Activated CD8-positive, alpha-beta T cell treated with anti-CD3 and anti-CD28 coated beads, Interleukin-2, amount 10 ng/mL, durations not matched to agents 7 days and 5 days (primary cell): ENCODE measurements at regions not wholly inside any gene's neighbourhood (a gene's known extent, or its start where the extent isn't known, plus 50 kb on each side); places are given as distances from the start of the nearest gene placed in this dataset.
"Not testable (repeated sequence)": the region's sequence is repeated elsewhere in the genome, so short reads cannot be mapped to it uniquely, and the experiment has no call there.

Experiments
- ATAC-seq: fragments of 150-1000 bp; cut with Tn5 transposase; one replicate; pipeline ENCODE4 v1.10.0; 2021; ENCODE audit warnings: moderate library complexity
- CTCF ChIA-PET: fragments of 350-600 bp; sonication (Branson Sonifier 250); formaldehyde crosslinking; loops from one replicate; lab custom pipeline; 2021; ENCODE audit warnings: antibody characterized with exemption; lab: Charles Lee
- POLR2A ChIA-PET: fragments of 350-600 bp; sonication (Branson Sonifier 250); formaldehyde crosslinking; loops from one replicate; lab custom pipeline; 2021; ENCODE audit warnings: antibody characterized with exemption; lab: Charles Lee
- DNase-seq: peaks from one replicate; pipeline ENCODE4 v3.0.0-alpha.2; 2020
- H3K27ac Mint-ChIP-seq: one replicate; pipeline ENCODE4 v1.8.0; 2021; ENCODE audit warnings: mild to moderate bottlenecking, mixed read lengths
- H3K27me3 Mint-ChIP-seq: one replicate; pipeline ENCODE4 v1.8.0; 2021; ENCODE audit warnings: low read depth, mixed read lengths
- H3K36me3 Mint-ChIP-seq: one replicate; pipeline ENCODE4 v1.8.0; 2021; ENCODE audit warnings: low read depth, mixed read lengths
- H3K4me1 Mint-ChIP-seq: one replicate; pipeline ENCODE4 v1.8.0; 2021; ENCODE audit warnings: low read depth, mixed read lengths
- H3K4me3 Mint-ChIP-seq: one replicate; pipeline ENCODE4 v1.8.0; 2021; ENCODE audit warnings: mild to moderate bottlenecking, mixed read lengths
- H3K9me3 Mint-ChIP-seq: one replicate; pipeline ENCODE4 v1.8.0; 2022; ENCODE audit warnings: mixed read lengths; ENCODE audit not compliant: insufficient read depth

- ChIA-PET CTCF (no interaction called here), POLR2A (no interaction called here)
- H3K36me3 Mint-ChIP-seq, result no peaks in the 10 kb centered on the region
- no peak overlapping the region for H3K27ac Mint-ChIP-seq
- no peaks in the 10 kb centered on the region for H3K27me3 Mint-ChIP-seq
- ATAC-seq (no peak), DNase-seq (no peak)
- peaks cover 7% of the 10 kb centered on the region for H3K9me3 Mint-ChIP-seq
- H3K4me1 Mint-ChIP-seq, result no peaks in the 10 kb centered on the region
- H3K4me3 Mint-ChIP-seq, result no peak overlapping the region
Measured at GRCh38 chr12:114616081-114616480, 67.9 kb downstream of the TBX3 start.

GRCh38 chr12:114614040-114614439 lies 69.9 kb downstream of the TBX3 start:
- Mint-ChIP-seq H3K27me3 (no peaks in the 10 kb centered on the region), H3K9me3 (peaks cover 7% of the 10 kb centered on the region), H3K27ac (no peak overlapping the region), H3K36me3 (no peaks in the 10 kb centered on the region), H3K4me1 (no peaks in the 10 kb centered on the region), H3K4me3 (no peak overlapping the region)
- ChIA-PET CTCF (interaction anchor here (1.0 kb wide), 1 partner anchor 10 kb away, joined by 3 read pairs; no protein-coding TSS in a partner anchor), POLR2A (no interaction called here)
- no peak for DNase-seq
- no peak for ATAC-seq

GRCh38 chr12:114612062-114612461 lies 71.9 kb downstream of the TBX3 start:
- no peaks in the 10 kb centered on the region for H3K27me3 Mint-ChIP-seq
- no peaks in the 10 kb centered on the region for H3K36me3 Mint-ChIP-seq
- ATAC-seq (no peak), DNase-seq (no peak)
- H3K9me3 Mint-ChIP-seq, result no peaks in the 10 kb centered on the region
- CTCF ChIA-PET, result no interaction called here
- no peak overlapping the region for H3K4me3 Mint-ChIP-seq
- H3K4me1 Mint-ChIP-seq, result no peaks in the 10 kb centered on the region
- POLR2A ChIA-PET, result no interaction called here
- H3K27ac Mint-ChIP-seq, result no peak overlapping the region

GRCh38 chr12:114611145-114612018 lies 72.6 kb downstream of the TBX3 start:
- H3K36me3 Mint-ChIP-seq, result no peaks in the 10 kb centered on the region
- ATAC-seq (no peak), DNase-seq (no peak)
- H3K27me3 Mint-ChIP-seq, result no peaks in the 10 kb centered on the region
- H3K27ac Mint-ChIP-seq, result no peak overlapping the region
- H3K9me3 Mint-ChIP-seq, result no peaks in the 10 kb centered on the region
- H3K4me1 Mint-ChIP-seq, result no peaks in the 10 kb centered on the region
- no peak overlapping the region for H3K4me3 Mint-ChIP-seq
- CTCF ChIA-PET, result no interaction called here
- POLR2A ChIA-PET, result no interaction called here

GRCh38 chr12:114608509-114608908 lies 75.5 kb downstream of the TBX3 start:
- H3K36me3 Mint-ChIP-seq, result no peaks in the 10 kb centered on the region
- H3K4me3 Mint-ChIP-seq, result no peak overlapping the region
- no peak overlapping the region for H3K27ac Mint-ChIP-seq
- CTCF ChIA-PET, result no interaction called here
- DNase-seq (no peak), ATAC-seq (no peak)
- no peaks in the 10 kb centered on the region for H3K4me1 Mint-ChIP-seq
- no peaks in the 10 kb centered on the region for H3K9me3 Mint-ChIP-seq
- no peaks in the 10 kb centered on the region for H3K27me3 Mint-ChIP-seq
- POLR2A ChIA-PET, result no interaction called here

GRCh38 chr12:114605918-114606317 lies 78.1 kb downstream of the TBX3 start:
- CTCF ChIA-PET, result no interaction called here
- DNase-seq, result no peak

GRCh38 chr12:114604606-114605005 lies 79.4 kb downstream of the TBX3 start:
- DNase-seq (no peak), ATAC-seq (no peak)
- H3K4me3 Mint-ChIP-seq, result no peak overlapping the region
- H3K4me1 Mint-ChIP-seq, result no peaks in the 10 kb centered on the region
- H3K27ac Mint-ChIP-seq, result no peak overlapping the region
- no peaks in the 10 kb centered on the region for H3K36me3 Mint-ChIP-seq
- CTCF ChIA-PET, result interaction anchor here (1.2 kb wide), 1 partner anchor 9 kb away, joined by 3 read pairs; no protein-coding TSS in a partner anchor
- H3K9me3 Mint-ChIP-seq, result no peaks in the 10 kb centered on the region
- POLR2A ChIA-PET, result no interaction called here
- no peaks in the 10 kb centered on the region for H3K27me3 Mint-ChIP-seq

More at GRCh38 chr12:114605918-114606317, 78.1 kb downstream of the TBX3 start:
- Mint-ChIP-seq H3K4me3 (no peak overlapping the region), H3K36me3 (no peaks in the 10 kb centered on the region), H3K27me3 (no peaks in the 10 kb centered on the region), H3K27ac (no peak overlapping the region), H3K9me3 (no peaks in the 10 kb centered on the region), H3K4me1 (no peaks in the 10 kb centered on the region)
- POLR2A ChIA-PET, result no interaction called here
- no peak for ATAC-seq

GRCh38 chr12:114600584-114600983 lies 83.4 kb downstream of the TBX3 start:
- CTCF ChIA-PET, H3K9me3 Mint-ChIP-seq, H3K27ac Mint-ChIP-seq, H3K4me3 Mint-ChIP-seq, H3K4me1 Mint-ChIP-seq, DNase-seq, POLR2A ChIA-PET, H3K27me3 Mint-ChIP-seq, H3K36me3 Mint-ChIP-seq, ATAC-seq: not testable (repeated sequence)

- Mint-ChIP-seq H3K36me3 (no peaks in the 10 kb centered on the region), H3K9me3 (no peaks in the 10 kb centered on the region), H3K4me1 (no peaks in the 10 kb centered on the region), H3K27ac (no peak overlapping the region), H3K4me3 (no peak overlapping the region), H3K27me3 (no peaks in the 10 kb centered on the region)
- ChIA-PET CTCF (no interaction called here), POLR2A (no interaction called here)
- no peak for DNase-seq
- no peak for ATAC-seq
Measured at GRCh38 chr12:114598111-114598510, 85.9 kb downstream of the TBX3 start.

GRCh38 chr12:114592946-114593345 lies 91.0 kb downstream of the TBX3 start:
- Mint-ChIP-seq H3K27me3 (no peaks in the 10 kb centered on the region), H3K4me3 (no peak overlapping the region), H3K9me3 (no peaks in the 10 kb centered on the region), H3K27ac (no peak overlapping the region), H3K36me3 (no peaks in the 10 kb centered on the region), H3K4me1 (no peaks in the 10 kb centered on the region)
- DNase-seq (no peak), ATAC-seq (no peak)
- ChIA-PET POLR2A (no interaction called here), CTCF (no interaction called here)

- H3K27ac Mint-ChIP-seq, result no peak overlapping the region
- ChIA-PET CTCF (no interaction called here), POLR2A (no interaction called here)
- no peaks in the 10 kb centered on the region for H3K27me3 Mint-ChIP-seq
- H3K36me3 Mint-ChIP-seq, result no peaks in the 10 kb centered on the region
- DNase-seq (no peak), ATAC-seq (no peak)
- no peak overlapping the region for H3K4me3 Mint-ChIP-seq
- H3K4me1 Mint-ChIP-seq, result no peaks in the 10 kb centered on the region
- no peaks in the 10 kb centered on the region for H3K9me3 Mint-ChIP-seq
Measured at GRCh38 chr12:114588061-114588460, 95.9 kb downstream of the TBX3 start.

- ATAC-seq (no peak), DNase-seq (no peak)
- no peaks in the 10 kb centered on the region for H3K27me3 Mint-ChIP-seq
- H3K4me3 Mint-ChIP-seq, result no peak overlapping the region
- ChIA-PET POLR2A (no interaction called here), CTCF (no interaction called here)
- H3K36me3 Mint-ChIP-seq, result no peaks in the 10 kb centered on the region
- no peaks in the 10 kb centered on the region for H3K4me1 Mint-ChIP-seq
- no peaks in the 10 kb centered on the region for H3K9me3 Mint-ChIP-seq
- H3K27ac Mint-ChIP-seq, result no peak overlapping the region
Measured at GRCh38 chr12:114580306-114580705, 103.7 kb downstream of the TBX3 start.
